HG03039 (cell line): ENCODE measurements at regions not wholly inside any gene's neighbourhood (a gene's known extent, or its start where the extent isn't known, plus 50 kb on each side); places are given as distances from the start of the nearest gene placed in this dataset.
"Not testable (repeated sequence)": the region's sequence is repeated elsewhere in the genome, so short reads cannot be mapped to it uniquely, and the experiment has no call there.

ENCODE experiments used
- ATAC-seq: cut with Tn5 transposase; IDR thresholded peaks from one replicate; pipeline ENCODE4 v1.9.1; 2021; ENCODE audit warnings: mild to moderate bottlenecking, moderate library complexity; ENCODE audit not compliant: unreplicated experiment

DNA sequence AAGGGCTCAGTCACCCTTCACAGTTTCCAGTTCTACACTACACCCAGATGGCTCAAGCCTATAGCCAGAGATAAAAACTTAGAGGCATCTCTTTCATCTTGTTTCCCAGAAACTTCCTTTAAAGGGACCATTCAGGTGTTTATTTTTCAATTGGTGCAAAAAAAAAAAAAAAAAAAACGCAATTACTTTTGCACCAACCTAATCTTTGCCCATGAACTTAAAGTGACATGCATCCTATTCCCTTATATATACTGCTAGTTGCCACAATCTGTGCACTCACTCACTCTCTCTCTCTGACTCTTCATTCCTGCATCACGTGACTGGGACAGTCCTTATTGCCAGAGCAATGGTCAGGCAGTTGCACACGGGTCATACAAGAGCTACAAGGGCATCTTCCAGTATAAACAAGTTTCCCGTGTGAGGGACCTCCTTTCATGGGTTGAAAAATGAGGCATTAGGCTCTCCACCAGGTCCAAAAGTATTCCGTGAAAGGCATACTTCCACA lies 789.4 kb downstream of the EPHA4 start:
- ATAC-seq, result no peak

- ATAC-seq, result no peak
Measured at GRCh38 chr2:220783671-220784070, 788.4 kb downstream of the EPHA4 start.

- no peak for ATAC-seq
Measured at GRCh38 chr2:220785178-220785577, 786.9 kb downstream of the EPHA4 start.

GRCh38 chr2:220786216-220786615 lies 785.9 kb downstream of the EPHA4 start:
- ATAC-seq, result no peak

DNA sequence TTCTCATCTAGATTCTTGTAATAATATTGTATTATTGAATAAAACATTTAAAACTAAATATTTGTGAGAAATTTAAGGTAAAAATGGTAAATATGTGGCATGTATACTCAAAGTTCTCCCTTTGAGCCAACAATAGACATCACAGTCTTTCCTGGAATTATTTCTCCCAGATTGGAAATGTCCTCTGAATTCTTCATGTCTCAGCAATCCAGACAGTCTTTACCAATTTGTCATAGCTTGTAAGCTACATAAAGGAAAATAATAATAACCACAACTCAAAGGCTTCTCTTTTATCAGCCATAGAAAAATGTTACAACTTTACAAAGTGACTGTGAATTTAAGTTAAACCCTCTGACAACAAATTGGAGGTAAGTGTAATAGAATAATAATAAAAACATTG lies 784.9 kb downstream of the EPHA4 start:
- no peak for ATAC-seq

- ATAC-seq, result no peak
Measured at GRCh38 chr2:220789961-220790360, 782.1 kb downstream of the EPHA4 start.

DNA sequence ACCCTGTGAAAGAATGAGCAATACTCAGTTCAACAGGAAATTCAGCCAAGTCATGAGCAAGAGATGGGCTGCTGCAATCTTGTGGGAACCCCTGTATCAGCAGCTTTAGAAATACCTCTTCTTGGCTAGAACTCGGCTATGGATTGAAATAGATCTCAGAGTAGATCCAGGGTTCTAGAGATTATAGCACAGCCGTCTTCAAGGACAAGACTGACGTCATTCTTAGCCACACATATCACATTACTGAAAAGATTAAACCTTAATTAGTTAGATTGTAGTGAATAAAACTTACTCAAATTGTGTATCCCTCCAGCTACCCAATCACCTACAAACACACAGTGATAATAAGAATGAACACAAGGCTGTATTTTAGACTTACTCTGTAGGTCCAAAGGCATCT lies 776.4 kb downstream of the EPHA4 start:
- ATAC-seq, result no peak

GRCh38 chr2:220811115-220811514 lies 761.0 kb downstream of the EPHA4 start:
- ATAC-seq, result no peak

DNA sequence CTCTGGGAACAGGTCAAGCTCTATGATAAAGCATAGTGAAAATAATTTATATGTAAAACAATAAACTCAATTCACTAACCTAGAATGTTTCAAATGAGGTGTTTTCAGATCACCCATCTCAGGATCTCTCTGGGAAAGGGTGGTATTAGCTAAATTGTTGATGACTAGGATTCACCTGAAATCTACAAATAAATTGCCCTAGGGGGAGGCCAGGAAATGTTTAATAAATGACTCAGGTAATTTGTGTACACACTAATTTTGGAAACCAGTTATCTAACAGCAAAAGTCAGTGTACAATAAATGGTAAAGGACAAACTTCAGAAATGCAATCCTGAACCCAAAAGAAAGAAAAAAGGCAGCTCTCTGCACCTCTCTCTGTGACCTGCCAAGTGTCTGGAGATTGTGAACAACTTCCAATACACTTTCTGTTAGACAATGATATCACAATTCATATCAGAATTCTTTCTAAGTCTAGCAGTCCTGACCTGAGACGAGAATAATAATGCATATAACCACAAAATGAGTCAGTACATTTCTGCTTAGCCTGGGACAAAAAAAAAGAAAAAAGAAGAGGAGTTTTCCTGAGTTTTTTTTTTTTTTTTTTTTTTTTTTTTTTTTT lies 760.0 kb downstream of the EPHA4 start:
- no peak for ATAC-seq

DNA sequence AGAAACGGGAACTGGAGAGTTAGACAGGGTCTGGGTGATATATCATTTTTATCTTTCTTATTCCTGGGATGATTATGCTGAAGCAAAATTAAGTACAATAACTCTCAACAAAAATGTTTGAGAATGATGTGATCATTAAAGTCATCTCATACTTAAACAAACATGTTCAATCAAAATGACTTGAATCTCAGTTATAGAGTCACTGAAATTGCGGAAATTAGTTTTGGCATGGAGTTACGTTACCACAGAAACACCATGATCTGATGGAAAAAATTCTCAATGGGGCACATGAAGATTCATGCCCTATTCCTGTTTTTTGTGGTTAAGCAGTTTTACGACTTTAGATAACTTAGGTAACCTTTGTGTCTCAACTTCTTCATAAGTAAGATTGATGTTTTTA lies 757.7 kb downstream of the EPHA4 start:
- ATAC-seq, result no peak

GRCh38 chr2:220815698-220816097 lies 756.4 kb downstream of the EPHA4 start:
- ATAC-seq, result no peak

DNA sequence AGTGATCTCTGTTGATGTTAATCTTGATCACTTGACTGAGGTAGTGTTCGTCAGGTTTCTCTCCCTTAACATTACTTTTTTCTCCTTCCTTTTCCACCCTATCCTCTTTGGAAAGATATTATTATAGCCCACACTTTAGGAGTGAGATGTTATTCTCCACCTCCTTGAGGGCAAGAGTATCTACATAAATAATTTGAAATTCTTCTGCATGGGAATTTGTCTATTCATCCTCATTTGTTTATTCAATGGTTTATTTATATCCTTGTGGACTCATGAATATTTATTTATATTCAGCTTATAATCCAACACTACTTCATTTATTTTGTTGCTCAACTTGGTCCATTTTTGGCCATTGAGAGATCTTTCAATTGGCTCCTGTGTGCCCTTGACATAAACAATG lies 750.4 kb downstream of the EPHA4 start:
- no peak for ATAC-seq

- not testable (repeated sequence) for ATAC-seq
Measured at GRCh38 chr2:220823590-220823989, 748.5 kb downstream of the EPHA4 start.

GRCh38 chr2:220833446-220833845 lies 738.7 kb downstream of the EPHA4 start:
- ATAC-seq, result no peak

DNA sequence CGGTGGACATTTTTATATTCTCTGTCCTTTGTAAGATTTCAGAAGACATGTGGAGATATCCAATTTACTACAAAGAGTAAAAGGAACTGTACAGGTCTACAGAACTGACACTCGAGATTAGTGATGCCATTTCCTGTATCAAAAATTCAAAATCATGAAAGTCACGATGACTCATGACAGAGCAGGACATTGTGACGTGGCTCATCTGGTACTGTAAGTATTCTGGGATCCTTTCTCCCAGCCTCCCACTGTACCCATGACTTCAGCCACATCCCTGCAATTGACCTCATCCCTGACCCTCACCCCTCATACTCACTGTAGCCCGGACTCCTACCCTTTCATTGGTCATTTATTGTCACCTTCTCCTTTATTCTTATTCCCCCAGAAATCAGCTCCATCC lies 736.5 kb downstream of the EPHA4 start:
- ATAC-seq, result no peak

DNA sequence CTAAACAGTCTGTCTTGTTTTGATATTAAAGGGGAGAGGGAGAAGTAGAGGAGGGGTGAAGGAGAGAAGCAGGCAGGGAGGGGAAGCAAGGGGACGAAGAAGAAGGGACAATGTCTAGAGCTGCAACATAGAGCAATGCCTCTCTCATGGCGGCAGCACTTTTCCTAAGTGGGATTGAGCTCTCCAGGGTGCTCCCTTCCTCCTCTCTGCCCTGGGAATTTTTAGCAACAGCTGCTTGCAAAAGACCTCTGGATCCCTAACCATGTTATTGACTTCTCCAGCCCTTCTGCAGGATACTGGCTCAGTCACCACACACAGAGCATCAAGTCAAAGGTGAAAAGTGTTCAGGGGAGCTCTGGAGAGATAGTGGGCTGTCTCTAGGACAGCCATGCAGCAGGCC lies 734.9 kb downstream of the EPHA4 start:
- no peak for ATAC-seq

DNA sequence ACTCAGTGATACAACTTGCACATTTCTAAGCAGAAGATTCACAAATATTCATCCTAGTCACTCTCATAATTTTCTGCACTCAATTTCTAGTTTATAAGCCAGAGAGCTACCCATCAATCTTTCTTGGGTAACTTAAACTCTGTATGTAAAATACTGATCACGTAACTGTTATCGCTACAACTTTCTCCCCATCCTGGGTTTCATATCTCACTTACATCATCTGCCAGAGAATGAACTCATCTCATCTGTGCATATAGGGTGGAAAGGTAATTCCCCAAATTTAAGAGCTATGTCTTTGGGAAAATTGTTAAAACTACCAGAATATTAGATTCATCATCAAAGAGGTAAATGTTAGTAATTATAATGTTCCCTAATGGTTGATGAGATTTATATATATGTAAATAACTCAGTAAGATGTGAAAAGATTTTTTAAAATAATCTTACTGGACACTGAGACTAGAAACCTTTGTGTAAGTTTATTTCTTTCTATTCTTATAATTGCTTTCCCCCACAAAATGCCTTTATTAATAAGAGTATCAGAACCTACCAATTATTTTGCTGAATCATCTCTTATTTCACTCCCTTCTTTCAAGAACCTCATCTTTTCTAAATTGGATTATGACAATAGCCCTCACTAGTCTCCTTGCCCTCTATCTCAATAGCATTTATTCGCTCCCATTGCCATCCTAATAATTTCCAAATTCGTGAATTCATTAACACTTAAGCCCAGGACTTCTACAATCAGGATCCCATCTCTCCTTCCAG lies 729.0 kb downstream of the EPHA4 start:
- no peak for ATAC-seq

- ATAC-seq, result no peak
Measured at GRCh38 chr2:220845766-220846273, 726.3 kb downstream of the EPHA4 start.

DNA sequence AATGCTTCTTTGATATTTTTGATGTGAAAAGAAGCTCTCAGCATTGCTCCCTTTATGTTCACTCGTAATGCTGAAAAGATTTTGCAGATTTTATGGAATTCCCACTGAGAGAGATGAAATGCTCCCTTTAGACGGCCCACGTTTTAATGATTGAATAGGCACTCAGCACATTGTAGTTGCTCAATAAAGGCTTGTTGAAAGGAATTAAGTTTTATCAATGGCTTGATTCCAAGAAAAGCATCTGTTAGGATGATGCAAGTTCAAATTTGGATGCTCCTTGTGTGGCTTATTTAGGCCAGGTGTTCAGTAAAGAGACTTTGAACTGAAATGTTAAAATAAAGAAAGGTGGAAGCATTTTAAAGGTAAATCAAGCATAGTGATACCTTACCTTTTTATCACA lies 725.1 kb downstream of the EPHA4 start:
- ATAC-seq, result no peak

DNA sequence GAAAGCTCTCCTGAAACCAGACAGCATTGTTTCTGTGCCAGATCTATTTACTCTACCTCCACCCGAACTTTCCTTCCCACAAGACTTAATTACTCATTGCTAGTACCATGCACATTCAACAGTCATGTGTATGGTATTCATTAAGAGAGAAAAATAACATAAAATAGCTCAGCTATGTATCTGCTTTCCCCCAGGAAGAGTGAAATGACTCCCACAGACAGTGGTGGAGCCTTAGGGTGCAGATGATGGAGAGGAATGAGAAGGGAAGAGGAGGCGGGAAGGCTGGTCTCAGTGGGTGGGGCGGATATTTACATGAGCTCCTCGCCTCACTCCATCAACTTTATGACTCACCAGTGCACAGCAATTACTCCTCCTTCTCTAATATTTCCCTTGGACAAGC lies 724.5 kb downstream of the EPHA4 start:
- ATAC-seq, result no peak

- ATAC-seq, result no peak
Measured at GRCh38 chr2:220849433-220849832, 722.7 kb downstream of the EPHA4 start.

DNA sequence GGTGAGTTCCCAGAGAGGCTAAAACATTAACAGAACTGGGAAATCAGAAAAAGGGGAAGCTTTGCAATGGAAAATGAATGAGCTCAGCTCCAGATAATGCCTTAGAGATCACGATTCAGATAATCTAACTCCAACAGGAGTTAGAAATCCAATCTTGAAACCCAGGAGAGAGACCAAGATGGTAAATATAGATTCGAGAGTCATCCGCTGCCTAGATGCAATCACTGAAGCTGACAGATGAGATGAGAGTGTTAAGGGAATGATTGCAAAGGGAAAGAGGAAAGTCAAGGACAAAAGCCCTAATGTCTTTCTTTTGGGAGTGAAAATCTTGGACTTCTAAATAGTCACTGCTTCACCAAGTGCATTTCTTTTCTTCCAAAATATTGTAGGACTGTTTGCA lies 722.0 kb downstream of the EPHA4 start:
- ATAC-seq, result no peak
